Left lung (tissue), 4 donors: ENCODE measurements at regions not wholly inside any gene's neighbourhood (a gene's known extent, or its start where the extent isn't known, plus 50 kb on each side); places are given as distances from the start of the nearest gene placed in this dataset.
A peak's percentile ranks its signal among the peaks of the same experiment; 100 is the strongest.

ENCODE experiments used
- ATAC-seq: fragments of 200-7000 bp; cut with Tn5 transposase; one replicate; pipeline ENCODE4 v1.9.1; 2020; ENCODE audit warnings: moderate library complexity
- DNase-seq, 4 donors: peaks; one replicate each; pipeline ENCODE4 v3.0.0-alpha.2; 2013 to 2020
- H3K27ac ChIP-seq, 2 donors: fragments of 200-600 bp; sonication (generic) in 1 of 2; one replicate each; pipeline versions ENCODE4 v1.5.0 to v1.8.0; 2020 to 2021
- H3K27me3 ChIP-seq, 2 donors: fragments of 200-600 bp; sonication (generic) in 1 of 2; one replicate each; pipeline versions ENCODE4 v1.5.0 to v1.8.0; 2020 to 2021
- H3K36me3 ChIP-seq, 2 donors: fragments of 200-600 bp; sonication (generic) in 1 of 2; one replicate each; pipeline versions ENCODE4 v1.5.0 to v1.8.0; 2020 to 2021
- H3K4me1 ChIP-seq, 2 donors: fragments of 200-600 bp; one replicate each; pipeline ENCODE4 v1.8.0; 2021
- H3K4me3 ChIP-seq, 2 donors: fragments of 200-600 bp; sonication (generic) in 1 of 2; one replicate each; pipeline versions ENCODE4 v1.5.0 to v1.8.0; 2020 to 2021; ENCODE audit warnings: mild to moderate bottlenecking in 1 of 2
- H3K9me3 ChIP-seq, 2 donors: fragments of 200-600 bp; sonication (generic) in 1 of 2; one replicate each; pipeline versions ENCODE4 v1.5.0 to v1.8.0; 2020 to 2021
- CTCF ChIP-seq, 2 donors: fragments of 200-600 bp; sonication (generic) in 1 of 2; IDR thresholded peaks; one replicate each; pipeline versions ENCODE4 v1.5.0 to v1.8.0; 2021; ENCODE audit warnings: antibody characterized with exemption in 2 of 2
- intact Hi-C, 2 donors: fragments of 100-400 bp; cut with DNase I; formaldehyde crosslinking; loops; one replicate each; pipeline versions ENCODE4 v1.11.2 to v1.14.2; 2022
- donor health status: DM: no; HTN: yes; CAD: no.
- donor health status: DM: no; HTN: no; CAD: no.

- Histone ChIP-seq H3K4me3 (no peak overlapping the region), H3K9me3 (no peaks in the 10 kb centered on the region), H3K36me3 (no peaks in the 10 kb centered on the region), H3K4me1 (no peaks in the 10 kb centered on the region), H3K27ac (no peak overlapping the region), H3K27me3 (no peaks in the 10 kb centered on the region)
- ATAC-seq = no peak
- no peak for TF ChIP-seq CTCF (IDR thresholded peaks at IDR 0.05)
- intact Hi-C loops = no loop called here
- DNase-seq = no peak
Observed at GRCh38 chr5:152990649-152991048, 499.8 kb upstream of the GRIA1 start.

GRCh38 chr5:152994033-152994680 lies 496.3 kb upstream of the GRIA1 start:
- peaks cover 0 to 3% of the 10 kb centered on the region in 2 donors for H3K9me3 ChIP-seq
- no peaks in the 10 kb centered on the region for H3K27me3 ChIP-seq
- no peak overlapping the region for H3K4me3 ChIP-seq
- no peaks in the 10 kb centered on the region for H3K36me3 ChIP-seq
- intact Hi-C loops = no loop called here
- TF ChIP-seq CTCF (IDR thresholded peaks at IDR 0.05) = no peak
- DNase-seq = no peak
- ATAC-seq = peak; percentile 33
- H3K4me1 ChIP-seq = no peaks in the 10 kb centered on the region
- H3K27ac ChIP-seq = no peak overlapping the region

GRCh38 chr5:152995214-152995725 lies 495.2 kb upstream of the GRIA1 start:
- no peaks in the 10 kb centered on the region for H3K4me1 ChIP-seq
- no peak for TF ChIP-seq CTCF (IDR thresholded peaks at IDR 0.05)
- no peak overlapping the region for H3K4me3 ChIP-seq
- DNase-seq (no peak), ATAC-seq (no peak)
- intact Hi-C loops = no loop called here
- peaks cover 0 to 5% of the 10 kb centered on the region in 2 donors for H3K9me3 ChIP-seq
- H3K27me3 ChIP-seq = no peaks in the 10 kb centered on the region
- no peaks in the 10 kb centered on the region for H3K36me3 ChIP-seq
- no peak overlapping the region for H3K27ac ChIP-seq

- H3K27ac ChIP-seq = no peak overlapping the region
- TF ChIP-seq CTCF (IDR thresholded peaks at IDR 0.05) = no peak
- DNase-seq = no peak
- no peaks in the 10 kb centered on the region for H3K36me3 ChIP-seq
- no peaks in the 10 kb centered on the region for H3K4me1 ChIP-seq
- ATAC-seq = no peak
- no peaks in the 10 kb centered on the region for H3K27me3 ChIP-seq
- H3K9me3 ChIP-seq = peaks cover 0 to 30% of the 10 kb centered on the region in 2 donors
- no peak overlapping the region for H3K4me3 ChIP-seq
- intact Hi-C loops = no loop called here
Observed at GRCh38 chr5:153005711-153006110, 484.8 kb upstream of the GRIA1 start.

- H3K27me3 ChIP-seq = no peaks in the 10 kb centered on the region
- DNase-seq (no peak), ATAC-seq (no peak)
- peaks cover 0 to 37% of the 10 kb centered on the region in 2 donors for H3K9me3 ChIP-seq
- no peak overlapping the region for H3K4me3 ChIP-seq
- H3K36me3 ChIP-seq = no peaks in the 10 kb centered on the region
- H3K27ac ChIP-seq = no peak overlapping the region
- intact Hi-C loops = no loop called here
- TF ChIP-seq CTCF (IDR thresholded peaks at IDR 0.05) = no peak
- H3K4me1 ChIP-seq = no peaks in the 10 kb centered on the region
Observed at GRCh38 chr5:153006681-153007080, 483.8 kb upstream of the GRIA1 start.
